H7 (cell line): ENCODE measurements at regions not wholly inside any gene's neighbourhood (a gene's known extent, or its start where the extent isn't known, plus 50 kb on each side); places are given as distances from the start of the nearest gene placed in this dataset.
"Not testable (repeated sequence)": the region's sequence is repeated elsewhere in the genome, so short reads cannot be mapped to it uniquely, and the experiment has no call there.

Experiments
- DNase-seq: peaks from one replicate; pipeline ENCODE4 v3.0.0; 2012
- H3K27me3 ChIP-seq: 2 replicates; pipeline ENCODE4 v1.6.0; 2011; ENCODE audit warnings: mild to moderate bottlenecking, low read length; ENCODE audit not compliant: control insufficient read depth, insufficient read depth
- H3K36me3 ChIP-seq: replicated peaks from 2 replicates; pipeline ENCODE4 v1.5.1; 2011; ENCODE audit warnings: low read length; ENCODE audit not compliant: control insufficient read depth, insufficient read depth
- H3K4me3 ChIP-seq: 2 replicates; pipeline ENCODE4 v1.5.1; 2011; ENCODE audit warnings: low read depth, mild to moderate bottlenecking, control low read depth, low read length, moderate library complexity; ENCODE audit not compliant: insufficient read depth

DNA sequence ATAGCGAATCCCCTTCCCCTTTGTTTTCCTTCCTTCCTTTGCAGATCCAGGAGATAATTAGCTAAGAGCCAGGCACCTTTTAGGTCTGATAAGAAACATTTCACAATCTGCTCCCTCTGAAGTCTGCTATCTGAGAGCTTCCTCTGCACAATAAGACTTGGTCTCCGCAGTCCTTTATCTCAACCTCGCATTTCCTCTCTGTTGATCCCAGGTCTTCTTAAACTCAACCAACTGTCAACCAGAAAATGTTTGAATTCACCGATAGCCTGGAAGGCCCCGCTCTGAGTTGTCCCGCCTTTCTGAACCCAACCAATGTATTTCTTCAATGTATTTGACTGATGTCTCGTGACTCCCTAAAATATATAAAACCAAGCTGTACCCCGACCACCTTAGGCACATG, 78.4 kb upstream of the CTDP1 start:
- no peak for DNase-seq
- no peaks in the 10 kb centered on the region for H3K36me3 ChIP-seq
- no peak overlapping the region for H3K4me3 ChIP-seq
- no peaks in the 10 kb centered on the region for H3K27me3 ChIP-seq

- no peaks in the 10 kb centered on the region for H3K27me3 ChIP-seq
- no peak overlapping the region for H3K4me3 ChIP-seq
- no peaks in the 10 kb centered on the region for H3K36me3 ChIP-seq
- DNase-seq, result no peak
These were observed 76.0 kb upstream of the CTDP1 start for GRCh38 chr18:79603321-79604204.

DNA sequence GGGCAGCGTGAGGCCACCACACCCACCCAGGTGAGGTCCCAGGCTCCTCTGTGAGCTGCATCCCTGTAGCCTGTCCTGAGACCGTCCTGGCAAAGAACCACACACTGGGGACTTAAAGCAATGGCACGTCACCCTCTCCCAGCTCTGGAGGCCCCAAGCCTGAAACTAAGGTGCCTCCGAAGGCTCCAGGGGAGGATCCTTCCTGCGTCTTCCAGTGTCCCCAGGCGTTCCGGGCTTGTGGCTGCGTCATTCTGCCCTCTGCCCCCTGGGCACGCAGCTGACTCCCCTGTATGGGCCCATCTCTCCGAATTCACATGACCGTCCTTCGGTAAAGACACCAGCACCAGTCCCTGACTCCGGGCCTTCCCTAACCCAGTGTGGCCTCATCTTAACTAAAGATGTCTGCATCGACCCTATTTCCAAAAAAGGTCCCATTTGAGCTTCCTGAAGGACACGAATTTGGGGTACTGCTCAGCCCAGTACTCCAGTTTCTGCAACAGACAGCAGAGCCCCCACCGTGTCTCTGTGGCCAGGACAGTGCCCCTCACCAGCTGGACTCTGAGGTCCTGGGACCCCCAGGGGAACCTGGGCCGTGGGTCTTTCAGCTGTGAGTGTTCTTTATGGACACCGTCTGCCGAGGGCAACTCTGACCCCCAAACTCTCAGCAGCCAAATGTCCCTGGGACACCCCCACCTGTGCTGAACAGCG, 75.2 kb upstream of the CTDP1 start:
- DNase-seq, result no peak
- no peak overlapping the region for H3K4me3 ChIP-seq
- H3K27me3 ChIP-seq, result no peaks in the 10 kb centered on the region
- H3K36me3 ChIP-seq, result no peaks in the 10 kb centered on the region

DNA sequence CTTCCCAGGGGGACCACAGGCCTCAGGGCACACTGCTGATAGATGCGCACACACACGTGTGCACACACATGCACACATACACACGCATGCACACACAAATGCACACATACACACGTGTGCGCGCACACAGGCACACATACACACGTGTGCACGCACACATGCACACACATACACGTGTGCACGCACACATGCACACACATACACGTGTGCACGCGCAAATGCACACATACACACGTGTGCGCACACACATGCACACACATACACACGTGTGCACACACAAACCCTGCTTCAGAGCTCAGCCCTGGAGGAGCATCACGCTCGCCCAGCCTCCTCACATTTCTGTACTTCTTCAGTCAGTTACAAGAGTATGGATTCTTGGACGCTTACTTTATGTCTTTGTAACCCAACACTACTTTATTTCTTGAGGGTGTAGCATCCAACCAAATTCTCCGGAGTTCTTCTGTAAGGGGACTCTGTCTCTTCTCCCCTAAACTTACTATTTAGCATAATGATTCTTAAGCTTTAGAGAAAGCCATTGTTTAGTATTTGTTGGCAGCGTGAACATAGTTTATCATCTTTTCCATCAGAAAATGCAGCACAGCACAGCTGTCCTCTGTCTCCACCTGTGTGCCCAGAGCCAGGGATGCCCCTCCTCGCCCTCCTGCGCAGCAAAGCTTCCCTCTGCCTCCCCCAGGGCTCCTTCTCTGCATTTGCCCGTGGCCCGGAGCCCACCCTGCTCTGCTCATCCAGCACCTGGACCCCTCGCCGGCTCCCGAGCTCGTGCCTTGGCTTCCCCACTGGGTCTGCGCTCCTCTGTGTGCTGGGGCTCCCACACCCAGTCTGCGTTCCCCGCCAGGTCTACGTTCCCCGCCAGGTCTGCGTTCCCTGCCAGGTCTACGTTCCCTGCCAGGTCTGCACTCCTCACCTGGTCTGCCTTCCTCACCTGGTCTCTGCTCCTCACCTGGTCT, 74.4 kb upstream of the CTDP1 start:
- Histone ChIP-seq H3K36me3 (no peaks in the 10 kb centered on the region), H3K4me3 (no peak overlapping the region), H3K27me3 (no peaks in the 10 kb centered on the region)
- DNase-seq, result no peak

DNA sequence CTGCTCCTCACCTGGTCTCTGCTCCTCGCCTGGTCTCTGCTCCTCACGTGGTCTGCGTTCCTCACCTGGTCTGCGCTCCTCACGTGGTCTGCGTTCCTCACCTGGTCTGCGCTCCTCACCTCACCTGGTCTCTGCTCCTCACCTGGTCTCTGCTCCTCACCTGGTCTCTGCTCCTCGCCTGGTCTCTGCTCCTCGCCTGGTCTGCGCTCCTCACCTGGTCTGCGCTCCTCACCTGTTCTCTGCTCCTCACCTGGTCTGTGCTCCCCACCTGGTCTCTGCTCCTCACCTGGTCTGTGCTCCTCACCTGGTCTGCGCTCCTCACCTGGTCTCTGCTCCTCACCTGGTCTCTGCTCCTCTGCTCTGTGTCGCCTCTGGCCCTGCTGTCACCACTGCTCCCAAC, 73.5 kb upstream of the CTDP1 start:
- not testable (repeated sequence) for H3K36me3 ChIP-seq, H3K4me3 ChIP-seq

DNA sequence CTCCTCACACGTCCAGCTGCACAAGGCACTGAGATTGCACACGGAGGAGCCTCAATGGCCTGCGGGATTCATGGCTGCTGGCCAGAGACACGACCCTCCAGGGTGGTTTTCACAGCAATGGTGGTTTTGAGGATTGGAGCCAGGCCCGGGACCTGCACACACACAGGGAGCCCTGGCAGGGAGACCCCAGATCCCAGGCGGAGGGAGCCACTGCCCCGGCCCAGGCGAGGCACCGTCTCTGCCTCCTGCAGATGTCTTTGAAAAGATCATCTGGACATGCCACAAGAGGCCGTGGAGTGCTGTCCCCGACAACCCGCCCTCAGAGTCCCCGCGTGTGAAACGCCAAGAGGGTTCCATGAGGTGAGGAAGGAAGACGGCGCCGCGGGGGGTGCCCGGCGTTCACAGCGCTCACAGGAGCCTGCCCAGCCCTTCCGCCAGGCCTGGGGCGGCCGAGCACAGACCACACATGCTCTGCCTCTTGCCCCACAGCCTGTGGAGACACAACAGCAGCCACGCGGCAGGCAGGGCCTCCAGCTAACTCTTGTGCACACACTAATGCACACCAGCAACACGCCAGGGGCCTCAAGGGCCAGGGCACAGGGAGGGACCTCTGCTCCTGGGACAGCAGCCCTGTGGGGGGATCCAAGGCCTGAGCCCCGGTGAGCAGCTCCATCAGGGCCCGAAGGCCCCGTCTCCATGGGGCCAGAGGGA, 72.8 kb upstream of the CTDP1 start:
- Histone ChIP-seq H3K36me3 (no peaks in the 10 kb centered on the region), H3K27me3 (no peaks in the 10 kb centered on the region), H3K4me3 (no peak overlapping the region)
- DNase-seq, result no peak

More for the DNA sequence above, 73.5 kb upstream of the CTDP1 start:
- DNase-seq, H3K27me3 ChIP-seq: not testable (repeated sequence)

DNA sequence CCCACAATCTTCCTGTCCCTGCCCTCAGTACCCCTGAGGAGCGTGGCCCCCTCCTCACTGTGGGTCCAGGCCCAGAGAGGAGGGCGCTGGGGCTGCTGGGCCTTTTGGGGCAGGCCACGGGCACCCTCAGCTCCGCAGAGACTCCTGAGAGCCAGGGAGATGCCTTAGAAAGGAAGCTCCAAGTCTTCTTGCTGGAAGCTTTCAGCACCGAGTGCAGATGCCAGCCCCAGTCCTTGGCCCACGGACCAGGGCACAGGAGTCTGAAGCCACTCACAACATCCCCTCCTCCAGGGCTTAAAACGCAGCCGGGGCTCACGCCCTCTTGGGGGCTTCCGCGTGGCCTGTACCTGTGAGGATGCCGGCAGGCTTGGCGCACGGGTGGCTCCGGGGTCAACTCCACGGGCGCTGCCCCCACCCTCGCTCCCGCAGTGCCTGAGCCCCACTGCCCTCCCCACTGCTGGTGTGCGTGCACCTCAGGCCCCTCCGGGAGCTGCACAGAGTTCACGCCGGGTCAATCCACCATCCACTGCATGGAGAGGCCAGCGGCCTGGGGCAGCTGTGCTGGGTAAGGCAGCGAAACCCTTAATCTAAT, 72.1 kb upstream of the CTDP1 start:
- no peak for DNase-seq
- no peaks in the 10 kb centered on the region for H3K27me3 ChIP-seq
- H3K36me3 ChIP-seq, result no peaks in the 10 kb centered on the region
- no peak overlapping the region for H3K4me3 ChIP-seq

GRCh38 chr18:79608069-79608468, 71.5 kb upstream of the CTDP1 start:
- Histone ChIP-seq H3K36me3 (no peaks in the 10 kb centered on the region), H3K4me3 (no peak overlapping the region), H3K27me3 (no peaks in the 10 kb centered on the region)
- no peak for DNase-seq

DNA sequence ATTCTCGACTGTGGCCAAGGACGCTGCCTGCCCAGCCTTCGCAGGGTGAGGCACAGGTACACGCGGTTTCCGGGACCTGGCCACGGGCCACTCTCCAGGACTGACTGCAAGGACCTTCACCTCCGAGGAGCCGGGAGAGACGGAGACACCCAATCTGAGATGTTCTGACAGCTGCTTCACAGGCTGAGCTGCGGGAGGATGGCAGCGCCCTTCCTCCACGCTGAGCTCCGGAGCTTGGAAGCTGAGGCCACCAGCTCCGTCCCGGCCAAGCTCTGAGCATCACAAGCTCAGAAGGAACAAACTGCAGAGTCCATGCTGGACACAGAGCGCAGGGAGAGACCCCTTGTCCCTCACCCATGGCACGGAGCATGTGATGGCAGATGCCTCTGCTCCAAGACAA, 71.1 kb upstream of the CTDP1 start:
- H3K36me3 ChIP-seq, result no peaks in the 10 kb centered on the region
- H3K27me3 ChIP-seq, result no peaks in the 10 kb centered on the region
- H3K4me3 ChIP-seq, result no peak overlapping the region
- DNase-seq, result no peak

DNA sequence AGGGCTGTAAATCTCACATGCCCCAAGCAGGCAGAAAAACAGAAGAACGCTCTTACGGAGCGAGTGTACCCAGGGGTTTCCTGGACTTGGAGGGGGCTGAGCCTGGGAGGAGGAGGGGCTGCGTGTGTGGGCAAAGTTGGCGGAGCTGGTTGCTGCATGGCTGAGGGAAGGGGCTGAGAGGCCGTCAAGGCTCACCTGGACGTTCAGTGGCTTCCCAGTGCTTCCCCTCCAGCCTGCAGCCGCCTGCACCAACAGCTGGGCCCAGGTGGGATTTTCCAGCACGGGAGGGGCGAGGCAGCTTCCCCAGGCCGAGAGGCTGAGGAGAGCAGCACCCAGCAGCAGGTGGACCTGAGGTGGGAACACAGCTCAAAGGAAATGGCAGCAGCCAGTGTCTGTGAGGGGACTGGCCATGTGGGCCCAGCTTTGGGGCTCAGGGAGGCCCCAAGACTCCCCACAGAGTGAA, 70.6 kb upstream of the CTDP1 start:
- DNase-seq, result no peak

DNA sequence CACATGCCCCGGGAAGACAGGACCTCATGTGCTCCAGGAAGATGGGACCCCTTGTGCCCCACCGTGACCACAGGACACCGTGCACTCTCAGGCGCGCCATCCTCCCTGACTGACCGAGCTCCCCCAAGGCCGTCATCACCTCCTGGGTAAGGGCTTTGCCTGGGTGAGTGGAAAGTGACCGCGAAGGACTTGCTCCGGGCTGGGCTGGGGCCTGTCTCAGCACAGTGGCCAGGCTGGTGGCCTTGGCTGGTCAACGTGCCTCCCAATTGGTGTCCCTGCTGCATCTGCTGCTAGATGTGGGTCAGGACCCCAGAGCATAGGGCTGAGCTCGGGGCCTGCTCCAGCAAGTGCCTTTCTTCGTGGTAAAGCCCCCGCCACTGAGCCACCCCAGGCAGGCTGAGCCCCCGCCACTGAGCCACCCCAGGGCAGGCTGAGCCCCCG, 69.7 kb upstream of the CTDP1 start:
- Histone ChIP-seq H3K36me3 (no peaks in the 10 kb centered on the region), H3K4me3 (no peak overlapping the region), H3K27me3 (no peaks in the 10 kb centered on the region)
- DNase-seq, result no peak

More for the DNA sequence above, 70.6 kb upstream of the CTDP1 start:
- no peak overlapping the region for H3K4me3 ChIP-seq
- H3K27me3 ChIP-seq, result no peaks in the 10 kb centered on the region
- no peaks in the 10 kb centered on the region for H3K36me3 ChIP-seq

- Histone ChIP-seq H3K36me3 (no peaks in the 10 kb centered on the region), H3K27me3 (no peaks in the 10 kb centered on the region), H3K4me3 (no peak overlapping the region)
- no peak for DNase-seq
These were observed 69.1 kb upstream of the CTDP1 start for GRCh38 chr18:79610461-79611039.

DNA sequence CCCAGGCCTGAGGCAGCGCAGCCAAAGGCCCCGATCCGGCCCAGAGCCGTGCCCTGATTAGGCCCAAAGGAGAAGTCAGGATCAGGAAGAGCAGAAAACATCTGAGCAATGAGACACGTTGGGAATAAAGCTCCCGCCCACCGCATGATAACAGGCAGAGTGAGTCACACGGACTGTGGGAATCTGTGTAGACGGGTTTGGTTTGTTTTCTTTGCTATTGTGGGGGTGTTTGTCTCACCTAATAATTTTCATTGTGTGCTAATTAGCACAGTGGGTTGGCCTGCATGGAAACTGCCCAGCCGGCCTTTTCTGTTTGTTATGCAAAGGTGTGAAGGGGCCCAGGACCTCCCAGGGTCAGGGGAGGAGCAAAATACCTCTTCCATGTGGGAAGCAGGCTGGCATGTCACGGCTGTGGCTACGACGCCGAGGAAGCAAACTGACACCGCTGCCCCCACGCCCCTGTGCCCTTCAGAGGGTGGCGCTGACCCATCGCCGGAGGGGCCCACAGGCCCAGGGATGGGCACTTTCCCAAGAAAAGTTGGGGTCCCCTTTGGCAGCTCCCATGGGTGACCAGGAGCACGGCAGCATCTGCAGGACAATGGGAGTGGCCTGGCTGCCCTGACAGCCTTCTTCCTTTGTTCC, 68.4 kb upstream of the CTDP1 start:
- H3K36me3 ChIP-seq, result no peaks in the 10 kb centered on the region
- H3K4me3 ChIP-seq, result no peak overlapping the region
- DNase-seq, result no peak
- no peaks in the 10 kb centered on the region for H3K27me3 ChIP-seq
